GM12892 (cell line): ENCODE measurements at regions not wholly inside any gene's neighbourhood (a gene's known extent, or its start where the extent isn't known, plus 50 kb on each side); places are given as distances from the start of the nearest gene placed in this dataset.

Experiments used
- POLR2A ChIP-seq: IDR thresholded peaks from 2 replicates; pipeline ENCODE4 v1.6.1; 2011; ENCODE audit warnings: low read depth, low read length, control low read depth
- POLR2AphosphoS5 ChIP-seq: IDR thresholded peaks from 2 replicates; pipeline ENCODE4 v1.6.1; 2011; ENCODE audit warnings: low read depth, low read length, control low read depth

- no peak for TF ChIP-seq POLR2AphosphoS5
- TF ChIP-seq POLR2A, result no peak
Measured at GRCh38 chr2:51601706-51602105, 569.8 kb upstream of the NRXN1 start.
